Body of pancreas (tissue), 4 donors: ENCODE measurements at regions not wholly inside any gene's neighbourhood (a gene's known extent, or its start where the extent isn't known, plus 50 kb on each side); places are given as distances from the start of the nearest gene placed in this dataset.

Experiments used
- ATAC-seq: fragments of 150-250 bp; one replicate; pipeline ENCODE4 v1.9.1; 2016
- DNase-seq, 4 donors: peaks; one replicate each; pipeline ENCODE4 v3.0.0-alpha.2; 2019
- H3K27ac ChIP-seq, 4 donors: fragments of 200-600 bp; sonication (generic); 1 replicate in 3 of 4; 2 replicates in 1 of 4; pipeline versions ENCODE4 v1.5.1 to v1.6.1; 2016 to 2019; ENCODE audit warnings: mild to moderate bottlenecking in 1 of 4, mixed read lengths in 1 of 4, moderate library complexity in 1 of 4
- H3K27me3 ChIP-seq, 2 donors: fragments of 200-600 bp; sonication (generic); one replicate each; pipeline ENCODE4 v1.6.0; 2016; ENCODE audit warnings: mild to moderate bottlenecking in 1 of 2
- H3K36me3 ChIP-seq, 2 donors: fragments of 200-600 bp; sonication (generic); replicated peaks in 1 of 2; 2 replicates each; pipeline ENCODE4 v1.5.1; 2016; ENCODE audit warnings: low read depth in 2 of 2; ENCODE audit not compliant: insufficient read depth in 1 of 2
- H3K4me1 ChIP-seq: fragments of 200-600 bp; sonication (generic); one replicate; pipeline ENCODE4 v1.6.0; 2016
- H3K4me3 ChIP-seq, 2 donors: fragments of 200-600 bp; sonication (generic); 1 replicate in 1 of 2; 2 replicates in 1 of 2; pipeline ENCODE4 v1.5.1; 2016 to 2019
- H3K9me3 ChIP-seq, 3 donors: fragments of 200-600 bp; sonication (generic); 1 replicate in 2 of 3; 2 replicates in 1 of 3; pipeline ENCODE4 v1.5.1; 2016
- CTCF ChIP-seq, 7 experiments: fragments of 450-650 bp in 4 of 7; fragments of 200-600 bp in 3 of 7; sonication (generic) in 3 of 7; IDR thresholded peaks; one replicate each; pipeline ENCODE4 v1.5.1; 2016 to 2019; ENCODE audit warnings: antibody characterized with exemption in 7 of 7
- POLR2A ChIP-seq, 3 donors: fragments of 450-650 bp; IDR thresholded peaks; one replicate each; pipeline ENCODE4 v1.6.1; 2016; ENCODE audit warnings: antibody characterized with exemption in 3 of 3, mild to moderate bottlenecking in 2 of 3
- WGBS, 2 donors: methylation state at CpG; one replicate each; pipeline ENCODE4 v1.1.5; 2017; 5-methylcytosine and 5-hydroxymethylcytosine counted together
- intact Hi-C: fragments of 100-400 bp; cut with DNase I; formaldehyde crosslinking; loops from one replicate; pipeline ENCODE4 v1.15.1; 2023

- Histone ChIP-seq H3K4me1 (no peaks in the 10 kb centered on the region), H3K36me3 (no peaks in the 10 kb centered on the region), H3K27ac (no peak overlapping the region), H3K4me3 (no peak overlapping the region), H3K9me3 (no peaks in the 10 kb centered on the region), H3K27me3 (no peaks in the 10 kb centered on the region)
- intact Hi-C loops, result no loop called here
- 73 to 74% methylated on average over 5 of the region's 5 CpGs for WGBS, 2 donors
- DNase-seq, result peak in 1 of 4 donors; percentile 20
- TF ChIP-seq CTCF (IDR thresholded peaks at IDR 0.05), result no peak
- ATAC-seq, result peak; percentile 33
These were observed 931.0 kb upstream of the MIR17HG start for GRCh38 chr13:90416519-90416918.

DNA sequence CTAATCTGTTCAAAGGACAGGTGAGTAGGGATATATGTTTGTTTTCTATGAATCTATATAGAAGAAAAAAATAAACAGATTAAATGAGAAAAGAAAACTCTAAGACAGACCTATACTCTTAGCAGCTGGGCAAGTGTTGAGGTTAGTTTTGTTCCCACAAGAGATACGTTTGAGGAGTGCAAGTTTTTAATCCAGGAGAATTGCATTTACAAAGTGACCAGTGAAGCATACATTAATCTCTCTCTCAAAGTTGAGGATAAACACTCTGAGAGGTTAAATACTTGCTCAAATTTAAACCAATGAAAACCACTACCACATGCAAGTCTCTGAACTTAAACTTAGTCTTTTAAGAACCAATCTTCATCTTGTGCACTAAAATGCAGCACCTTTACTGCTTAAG lies 930.5 kb upstream of the MIR17HG start:
- Histone ChIP-seq H3K27me3 (no peaks in the 10 kb centered on the region), H3K4me1 (no peaks in the 10 kb centered on the region), H3K4me3 (no peak overlapping the region), H3K27ac (no peak overlapping the region), H3K36me3 (no peaks in the 10 kb centered on the region), H3K9me3 (no peaks in the 10 kb centered on the region)
- DNase-seq, result no peak
- WGBS, 2 donors, result 49 to 59% methylated on average over 1 of the region's 1 CpG
- TF ChIP-seq POLR2A (IDR thresholded peaks at IDR 0.05) (no peak), CTCF (IDR thresholded peaks at IDR 0.05) (no peak)
- ATAC-seq, result no peak
- intact Hi-C loops, result no loop called here

DNA sequence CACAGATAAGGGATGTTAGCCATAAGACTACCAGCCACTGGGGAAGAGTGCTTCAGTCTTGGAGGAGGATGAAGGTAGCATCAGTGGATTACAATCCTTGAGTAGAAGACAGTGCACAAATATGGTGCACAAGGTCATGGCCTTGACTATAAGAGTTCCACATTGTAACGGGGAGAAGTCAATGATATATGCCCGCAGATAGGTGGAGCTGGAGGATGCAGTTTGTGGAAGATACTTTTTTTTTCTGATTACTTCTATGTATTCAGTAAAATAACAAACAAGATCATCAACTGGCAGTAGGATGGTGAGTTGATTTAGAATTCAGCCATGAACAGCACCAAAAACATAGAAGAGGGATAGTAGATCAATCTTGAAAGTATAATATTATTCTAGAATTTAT lies 926.8 kb upstream of the MIR17HG start:
- ATAC-seq, result no peak
- DNase-seq, result no peak
- H3K27me3 ChIP-seq, result no peaks in the 10 kb centered on the region
- no peak overlapping the region for H3K27ac ChIP-seq
- no peaks in the 10 kb centered on the region for H3K4me1 ChIP-seq
- no peaks in the 10 kb centered on the region for H3K36me3 ChIP-seq
- H3K4me3 ChIP-seq, result no peak overlapping the region
- TF ChIP-seq POLR2A (IDR thresholded peaks at IDR 0.05) (no peak), CTCF (IDR thresholded peaks at IDR 0.05) (no peak)
- no peaks in the 10 kb centered on the region for H3K9me3 ChIP-seq
- intact Hi-C loops, result no loop called here
- 60 to 78% methylated on average over 2 of the region's 2 CpGs for WGBS, 2 donors

DNA sequence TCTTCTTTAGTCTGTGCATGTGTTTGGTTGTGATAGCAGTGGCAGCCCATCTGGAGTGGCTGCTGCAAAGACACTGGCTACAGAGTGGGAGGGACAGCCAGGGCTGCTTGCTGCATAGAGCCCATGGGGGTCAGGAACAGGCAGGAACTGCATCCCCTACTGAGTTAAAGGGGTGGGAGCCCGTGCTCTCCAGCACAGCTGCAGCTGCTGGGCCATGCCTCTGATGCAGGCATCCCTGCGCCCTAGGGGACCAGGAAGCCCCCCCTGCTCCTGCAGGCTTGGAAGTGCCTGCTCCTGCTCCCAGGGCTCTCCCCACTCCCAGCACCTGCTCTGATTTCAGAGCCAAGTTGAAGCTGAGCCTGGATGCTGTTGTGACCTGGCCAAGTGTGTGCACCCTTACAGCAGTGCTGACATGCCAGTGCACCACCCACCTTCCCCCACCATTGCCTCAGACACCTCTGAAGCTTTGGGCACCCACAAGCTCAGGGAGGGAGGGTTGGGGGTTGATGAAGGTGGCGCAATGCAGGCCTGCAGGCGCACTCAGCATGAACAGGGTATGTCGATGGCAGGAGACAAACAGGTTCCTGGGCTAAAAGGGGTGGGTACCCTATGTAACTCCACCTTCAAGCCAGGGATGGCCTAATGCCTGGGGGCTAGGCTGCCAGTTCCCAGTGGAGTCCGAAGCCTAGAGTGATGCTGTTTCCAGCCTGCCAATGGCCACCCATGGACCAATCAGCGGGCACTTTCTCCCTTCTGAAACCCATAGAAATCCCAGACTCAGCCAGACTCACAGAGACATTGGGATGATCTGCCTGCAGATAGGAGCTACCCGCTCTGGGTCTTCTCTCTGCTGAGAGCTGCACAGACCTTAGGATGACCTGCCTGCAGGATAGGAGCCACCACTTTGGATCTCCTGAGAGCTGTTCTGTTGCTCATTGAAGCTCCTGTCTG lies 919.9 kb upstream of the MIR17HG start:
- H3K4me1 ChIP-seq, result no peaks in the 10 kb centered on the region
- intact Hi-C loops, result no loop called here
- no peak for TF ChIP-seq CTCF (IDR thresholded peaks at IDR 0.05)
- TF ChIP-seq POLR2A (IDR thresholded peaks at IDR 0.05), result no peak
- no peaks in the 10 kb centered on the region for H3K9me3 ChIP-seq
- DNase-seq (no peak), ATAC-seq (no peak)
- H3K27me3 ChIP-seq, result no peaks in the 10 kb centered on the region
- no peak overlapping the region for H3K27ac ChIP-seq
- no peak overlapping the region for H3K4me3 ChIP-seq
- whole genome bisulfite sequencing, 2 donors, result 57 to 100% methylated on average over 3 to 7 of the region's 8 CpGs
- no peaks in the 10 kb centered on the region for H3K36me3 ChIP-seq
